ENCODE measurements at regions not wholly inside any gene's neighbourhood (a gene's known extent, or its start where the extent isn't known, plus 50 kb on each side); places are given as distances from the start of the nearest gene placed in this dataset.

DNA sequence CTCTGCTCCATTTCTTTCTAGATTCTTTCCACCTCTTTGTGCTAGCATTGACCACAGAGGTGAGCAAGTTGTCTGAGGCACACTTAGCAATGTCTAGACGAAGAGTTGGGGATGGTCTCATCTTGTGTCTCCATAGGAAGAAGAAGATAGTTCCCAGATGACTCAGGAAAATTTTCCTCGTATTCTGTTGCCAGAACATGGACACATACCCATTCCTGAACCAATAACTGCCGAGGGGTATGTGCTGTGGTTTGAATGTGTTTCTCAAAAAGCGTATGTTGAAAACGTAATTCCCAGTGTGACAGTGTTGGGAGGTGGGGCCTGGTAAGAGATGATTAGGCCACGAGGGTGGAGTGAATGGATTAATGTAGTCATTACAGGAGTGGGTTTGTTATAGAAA lies 107.5 kb upstream of the GALNT15 start:
- TF ChIP-seq, protein P1, sequence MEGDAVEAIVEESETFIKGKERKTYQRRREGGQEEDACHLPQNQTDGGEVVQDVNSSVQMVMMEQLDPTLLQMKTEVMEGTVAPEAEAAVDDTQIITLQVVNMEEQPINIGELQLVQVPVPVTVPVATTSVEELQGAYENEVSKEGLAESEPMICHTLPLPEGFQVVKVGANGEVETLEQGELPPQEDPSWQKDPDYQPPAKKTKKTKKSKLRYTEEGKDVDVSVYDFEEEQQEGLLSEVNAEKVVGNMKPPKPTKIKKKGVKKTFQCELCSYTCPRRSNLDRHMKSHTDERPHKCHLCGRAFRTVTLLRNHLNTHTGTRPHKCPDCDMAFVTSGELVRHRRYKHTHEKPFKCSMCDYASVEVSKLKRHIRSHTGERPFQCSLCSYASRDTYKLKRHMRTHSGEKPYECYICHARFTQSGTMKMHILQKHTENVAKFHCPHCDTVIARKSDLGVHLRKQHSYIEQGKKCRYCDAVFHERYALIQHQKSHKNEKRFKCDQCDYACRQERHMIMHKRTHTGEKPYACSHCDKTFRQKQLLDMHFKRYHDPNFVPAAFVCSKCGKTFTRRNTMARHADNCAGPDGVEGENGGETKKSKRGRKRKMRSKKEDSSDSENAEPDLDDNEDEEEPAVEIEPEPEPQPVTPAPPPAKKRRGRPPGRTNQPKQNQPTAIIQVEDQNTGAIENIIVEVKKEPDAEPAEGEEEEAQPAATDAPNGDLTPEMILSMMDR (IDR thresholded peaks at IDR 0.05) = no peak
- no peak for TF ChIP-seq POLR2A (IDR thresholded peaks at IDR 0.05)

Data from uterus (tissue), 2 donors.